GM23248 (cell line): ENCODE measurements at regions not wholly inside any gene's neighbourhood (a gene's known extent, or its start where the extent isn't known, plus 50 kb on each side); places are given as distances from the start of the nearest gene placed in this dataset.

Experiments used
- DNase-seq: peaks from one replicate; pipeline ENCODE4 v3.0.0-alpha.2; 2015
- H2AFZ ChIP-seq: fragments of 200-600 bp; sonication (generic); 2 replicates; pipeline ENCODE4 v1.6.1; 2016; ENCODE audit warnings: antibody characterized with exemption
- H3F3A ChIP-seq: fragments of 200-600 bp; sonication (generic); 2 replicates; pipeline ENCODE4 v1.6.1; 2016; ENCODE audit warnings: mild to moderate bottlenecking, antibody characterized with exemption, mixed run types; ENCODE audit not compliant: insufficient read depth
- H3K27ac ChIP-seq: fragments of 200-600 bp; sonication (generic); 2 replicates; pipeline ENCODE4 v1.5.1; 2016; ENCODE audit warnings: mild to moderate bottlenecking
- H3K27me3 ChIP-seq: fragments of 200-600 bp; sonication (generic); replicated peaks from 2 replicates; pipeline ENCODE4 v1.6.1; 2016; ENCODE audit warnings: mild to moderate bottlenecking; ENCODE audit not compliant: insufficient read depth
- H3K36me3 ChIP-seq: fragments of 200-600 bp; sonication (generic); 2 replicates; pipeline ENCODE4 v1.6.1; 2016; ENCODE audit warnings: low read depth, mild to moderate bottlenecking
- H3K4me1 ChIP-seq: fragments of 200-600 bp; sonication (generic); 2 replicates; pipeline ENCODE4 v1.6.1; 2016; ENCODE audit warnings: mild to moderate bottlenecking; ENCODE audit not compliant: insufficient read depth
- H3K4me2 ChIP-seq: fragments of 200-600 bp; sonication (generic); one replicate; pipeline ENCODE4 v1.6.1; 2016; ENCODE audit warnings: mild to moderate bottlenecking; ENCODE audit not compliant: unreplicated experiment
- H3K4me3 ChIP-seq: fragments of 200-600 bp; sonication (generic); 2 replicates; pipeline ENCODE4 v1.5.1; 2016; ENCODE audit warnings: mild to moderate bottlenecking
- H3K79me2 ChIP-seq: fragments of 200-600 bp; sonication (generic); 2 replicates; pipeline ENCODE4 v1.6.1; 2016; ENCODE audit warnings: mild to moderate bottlenecking; ENCODE audit not compliant: insufficient read depth
- H3K9ac ChIP-seq: fragments of 200-600 bp; sonication (generic); 2 replicates; pipeline ENCODE4 v1.6.1; 2016; ENCODE audit warnings: mild to moderate bottlenecking
- H3K9me2 ChIP-seq: fragments of 200-600 bp; sonication (generic); 2 replicates; pipeline ENCODE4 v1.6.1; 2016; ENCODE audit warnings: mixed run types, mild to moderate bottlenecking, moderate library complexity; ENCODE audit not compliant: insufficient read depth
- H3K9me3 ChIP-seq: fragments of 200-600 bp; sonication (generic); one replicate; pipeline ENCODE4 v1.6.1; 2017; ENCODE audit warnings: low read depth
- H4K20me1 ChIP-seq: fragments of 200-600 bp; sonication (generic); 2 replicates; pipeline ENCODE4 v1.6.0; 2016; ENCODE audit not compliant: insufficient read depth
- EZH2 ChIP-seq: fragments of 200-600 bp; sonication (generic); IDR thresholded peaks from 2 replicates; pipeline ENCODE4 v1.6.1; 2018; ENCODE audit warnings: antibody characterized with exemption, mild to moderate bottlenecking; ENCODE audit not compliant: insufficient read depth, poor library complexity, severe bottlenecking
- EZH2phosphoT487 ChIP-seq: fragments of 200-600 bp; sonication (generic); IDR thresholded peaks from 2 replicates; pipeline ENCODE4 v1.6.1; 2018; ENCODE audit warnings: antibody characterized with exemption, moderate library complexity, mild to moderate bottlenecking, low read depth; ENCODE audit not compliant: insufficient read depth
- WGBS, 2 experiments: methylation state at CpG; one replicate each; pipeline ENCODE4 v1.1.6; 2015 to 2017; ENCODE audit warnings: low lambda C conversion rate in 2 of 2, low coverage in 1 of 2; ENCODE audit errors: missing lambda C conversion rate in 2 of 2; 5-methylcytosine and 5-hydroxymethylcytosine counted together
- in situ Hi-C: fragments of 300-500 bp; cut with MboI; formaldehyde crosslinking; loops from 2 replicates; pipeline ENCODE4 v1.15.0; 2020

DNA sequence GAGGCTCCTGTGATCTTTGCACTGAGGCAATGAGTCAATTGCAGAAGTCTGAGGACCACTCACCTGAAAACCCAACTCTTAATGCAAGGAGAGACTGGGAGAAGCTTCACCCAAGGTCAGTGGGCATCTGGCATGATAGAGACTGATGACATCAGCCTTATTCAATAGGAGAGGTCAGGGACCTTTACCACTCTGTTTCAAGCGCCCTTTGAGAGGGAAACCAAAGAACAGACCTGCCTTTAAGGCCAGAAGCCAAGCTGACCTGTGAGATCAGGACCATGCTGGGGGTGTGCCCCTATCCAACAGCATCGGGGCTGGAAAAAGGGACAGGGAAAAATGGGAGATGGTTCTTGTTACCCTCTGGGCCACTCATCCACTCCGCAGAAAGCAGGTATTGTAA lies 83.3 kb upstream of the FOXN3 start:
- TF ChIP-seq EZH2phosphoT487 (no peak), EZH2 (no peak)
- no peak overlapping the region for H3K4me3 ChIP-seq
- no peaks in the 10 kb centered on the region for H3K36me3 ChIP-seq
- no peak for DNase-seq
- peaks cover 13% of the 10 kb centered on the region for H3F3A ChIP-seq
- peaks cover 16% of the 10 kb centered on the region for H3K4me1 ChIP-seq
- no peak overlapping the region for H3K9ac ChIP-seq
- no peak overlapping the region for H2AFZ ChIP-seq
- H3K79me2 ChIP-seq: no peaks in the 10 kb centered on the region
- WGBS, 2 experiments: 96 to 100% methylated on average over 3 of the region's 3 CpGs
- H3K9me3 ChIP-seq: no peaks in the 10 kb centered on the region
- in situ Hi-C loops: no loop called here
- H3K27ac ChIP-seq: no peak overlapping the region
- no peaks in the 10 kb centered on the region for H4K20me1 ChIP-seq
- H3K4me2 ChIP-seq: no peak overlapping the region
- no peaks in the 10 kb centered on the region for H3K27me3 ChIP-seq
- H3K9me2 ChIP-seq: no peaks in the 10 kb centered on the region

DNA sequence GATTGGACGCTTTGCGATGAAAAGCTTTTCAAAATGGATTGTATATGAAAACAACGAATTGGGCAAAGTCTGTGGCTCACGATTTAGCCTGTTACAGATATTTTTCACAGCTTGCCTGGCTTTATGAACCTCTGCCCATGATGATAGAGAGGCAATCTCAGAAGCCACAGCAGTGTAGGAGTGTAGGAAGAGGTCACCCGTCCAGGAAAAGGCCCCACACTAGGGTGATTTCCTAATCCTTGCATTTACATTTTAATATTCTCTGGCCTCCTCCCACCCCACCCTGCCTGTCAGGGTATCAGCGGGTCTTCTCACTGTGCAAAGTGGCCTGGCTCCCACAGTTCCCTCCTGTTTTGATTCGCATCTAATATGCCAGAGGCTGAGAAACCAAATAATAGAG lies 81.8 kb upstream of the FOXN3 start:
- no peak overlapping the region for H3K4me2 ChIP-seq
- no peak overlapping the region for H3K27ac ChIP-seq
- H3K4me3 ChIP-seq: no peak overlapping the region
- no peaks in the 10 kb centered on the region for H3K9me2 ChIP-seq
- in situ Hi-C loops: no loop called here
- no peaks in the 10 kb centered on the region for H3K27me3 ChIP-seq
- H3F3A ChIP-seq: peaks cover 5% of the 10 kb centered on the region; the same call in 1 of the 2 replicates
- no peaks in the 10 kb centered on the region for H3K79me2 ChIP-seq
- TF ChIP-seq EZH2phosphoT487 (no peak), EZH2 (no peak)
- H4K20me1 ChIP-seq: no peaks in the 10 kb centered on the region
- no peak overlapping the region for H3K9ac ChIP-seq
- no peaks in the 10 kb centered on the region for H3K9me3 ChIP-seq
- WGBS, 2 experiments: 94 to 97% methylated on average over 5 to 7 of the region's 7 CpGs
- no peak overlapping the region for H2AFZ ChIP-seq
- peaks cover 3% of the 10 kb centered on the region for H3K4me1 ChIP-seq
- no peak for DNase-seq
- no peaks in the 10 kb centered on the region for H3K36me3 ChIP-seq

DNA sequence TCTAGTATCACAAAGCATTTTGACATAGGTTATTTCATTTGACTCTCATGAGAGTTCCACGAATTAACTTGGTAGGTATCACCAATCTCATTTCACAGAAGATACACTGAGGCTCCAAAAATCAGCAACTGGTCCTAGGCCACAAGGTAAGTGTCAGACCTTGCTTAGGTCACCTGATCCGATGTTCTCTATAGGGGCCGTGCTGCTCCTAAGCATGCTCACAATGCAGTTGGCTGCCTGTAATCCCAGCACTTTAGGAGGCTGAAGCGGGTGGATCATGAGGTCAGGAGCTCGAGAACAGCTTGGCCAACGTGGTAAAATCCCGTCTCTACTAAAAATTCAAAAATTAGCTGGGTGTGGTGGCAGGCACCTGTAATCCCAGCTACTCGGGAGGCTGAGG lies 78.7 kb upstream of the FOXN3 start:
- no peak overlapping the region for H3K9ac ChIP-seq
- no peaks in the 10 kb centered on the region for H4K20me1 ChIP-seq
- no peaks in the 10 kb centered on the region for H3K36me3 ChIP-seq
- H3K4me3 ChIP-seq: no peak overlapping the region
- TF ChIP-seq EZH2: no peak
- TF ChIP-seq EZH2phosphoT487: no peak
- no peaks in the 10 kb centered on the region for H3K4me1 ChIP-seq
- H3K9me2 ChIP-seq: no peaks in the 10 kb centered on the region
- in situ Hi-C loops: no loop called here
- H3K27me3 ChIP-seq: no peaks in the 10 kb centered on the region
- no peaks in the 10 kb centered on the region for H3K9me3 ChIP-seq
- WGBS, 2 experiments: 84 to 92% methylated on average over 8 of the region's 8 CpGs
- H3K4me2 ChIP-seq: no peak overlapping the region
- H3K79me2 ChIP-seq: no peaks in the 10 kb centered on the region
- H3K27ac ChIP-seq: no peak overlapping the region
- no peak overlapping the region for H2AFZ ChIP-seq
- no peak for DNase-seq
- 0 out of 2 replicates have a peak, but pooled peaks cover 4% of the 10 kb centered on the region for H3F3A ChIP-seq

DNA sequence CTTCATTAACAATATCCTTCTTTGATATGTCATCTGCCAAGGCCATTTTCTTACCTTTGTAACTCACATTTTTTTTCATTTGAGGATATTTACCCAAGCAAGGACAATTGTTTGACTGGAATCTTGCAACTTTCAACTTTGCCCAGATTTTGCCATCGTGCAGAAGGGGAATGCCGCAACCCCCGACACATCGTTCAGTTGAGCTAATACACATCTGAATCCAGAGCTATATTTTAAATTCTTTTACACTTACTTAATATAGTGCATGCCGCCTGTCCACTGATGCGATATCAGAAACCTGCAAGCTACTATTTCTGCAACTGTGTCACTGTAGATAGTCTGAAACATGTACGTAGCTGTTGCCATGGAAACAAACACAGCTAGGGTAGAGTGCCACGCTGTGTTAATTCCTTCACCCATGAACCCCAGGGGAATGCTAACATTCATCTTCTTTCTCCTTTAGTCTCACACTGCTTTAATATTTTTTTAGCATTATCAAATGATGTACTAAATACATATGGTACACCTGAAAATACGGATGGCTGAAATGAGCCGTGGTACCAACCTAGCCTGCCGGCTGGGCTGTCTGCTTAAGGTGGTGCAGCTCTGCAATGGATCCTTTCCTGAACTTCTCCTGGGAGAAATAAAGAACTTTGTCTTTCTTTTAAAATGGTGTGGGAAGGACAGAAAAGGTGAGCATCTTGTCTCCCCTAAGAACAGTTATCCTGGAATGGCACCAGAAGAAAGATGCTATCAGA lies 77.0 kb upstream of the FOXN3 start:
- no peak for DNase-seq
- TF ChIP-seq EZH2 (no peak), EZH2phosphoT487 (no peak)
- no peaks in the 10 kb centered on the region for H3K9me3 ChIP-seq
- H2AFZ ChIP-seq: no peak overlapping the region
- H3K4me1 ChIP-seq: no peaks in the 10 kb centered on the region; the same call in 1 of the 2 replicates
- in situ Hi-C loops: no loop called here
- no peaks in the 10 kb centered on the region for H3K79me2 ChIP-seq
- no peak overlapping the region for H3K4me2 ChIP-seq
- no peaks in the 10 kb centered on the region for H4K20me1 ChIP-seq
- no peak overlapping the region for H3K27ac ChIP-seq
- WGBS, 2 experiments: 95 to 96% methylated on average over 11 of the region's 11 CpGs
- H3K4me3 ChIP-seq: no peak overlapping the region
- H3K27me3 ChIP-seq: no peaks in the 10 kb centered on the region
- H3F3A ChIP-seq: 0 out of 2 replicates have a peak, but pooled peaks cover 4% of the 10 kb centered on the region
- H3K9me2 ChIP-seq: no peaks in the 10 kb centered on the region
- H3K36me3 ChIP-seq: no peaks in the 10 kb centered on the region
- no peak overlapping the region for H3K9ac ChIP-seq
